HL-60 (cell line): ENCODE measurements at regions not wholly inside any gene's neighbourhood (a gene's known extent, or its start where the extent isn't known, plus 50 kb on each side); places are given as distances from the start of the nearest gene placed in this dataset.

ENCODE experiments used
- DNase-seq, 2 experiments: peaks; one replicate each; pipeline ENCODE4 v3.0.0-alpha.2; 2010 to 2020; ENCODE audit warnings: low read depth in 1 of 2, low spot score in 1 of 2
- H3K27ac ChIP-seq: fragments of 250-450 bp; sonication (Bioruptor Pico); replicated peaks from 2 replicates; pipeline ENCODE4 v1.5.1; 2020; ENCODE audit warnings: mild to moderate bottlenecking, moderate library complexity
- H3K27me3 ChIP-seq: fragments of 250-450 bp; sonication (Bioruptor Pico); 2 replicates; pipeline ENCODE4 v1.5.1; 2021; ENCODE audit warnings: mild to moderate bottlenecking, moderate library complexity; ENCODE audit not compliant: insufficient read depth, poor library complexity, severe bottlenecking
- H3K4me3 ChIP-seq: replicated peaks from 2 replicates; pipeline ENCODE4 v1.5.1; 2011; ENCODE audit warnings: mild to moderate bottlenecking, control low read depth, low read length; ENCODE audit not compliant: insufficient read depth
- GABPA ChIP-seq: IDR thresholded peaks from 2 replicates; pipeline ENCODE4 v1.6.1; 2012; ENCODE audit warnings: low read depth
- POLR2AphosphoS5 ChIP-seq: IDR thresholded peaks from 2 replicates; pipeline ENCODE4 v1.6.1; 2012; ENCODE audit warnings: low read depth
- SPI1 ChIP-seq: IDR thresholded peaks from 2 replicates; pipeline ENCODE4 v1.6.1; 2012; ENCODE audit warnings: low read depth, mild to moderate bottlenecking, borderline replicate concordance
- TF ChIP-seq, protein P1 (sequence below): IDR thresholded peaks from one replicate; pipeline ENCODE4 v1.5.1; 2011; ENCODE audit warnings: low read length, control low read depth, inconsistent platforms; ENCODE audit not compliant: insufficient read depth
- TF ChIP-seq, protein P2 (sequence below): IDR thresholded peaks from 2 replicates; pipeline ENCODE4 v1.6.1; 2012; ENCODE audit warnings: low read depth; ENCODE audit not compliant: insufficient replicate concordance

DNA sequence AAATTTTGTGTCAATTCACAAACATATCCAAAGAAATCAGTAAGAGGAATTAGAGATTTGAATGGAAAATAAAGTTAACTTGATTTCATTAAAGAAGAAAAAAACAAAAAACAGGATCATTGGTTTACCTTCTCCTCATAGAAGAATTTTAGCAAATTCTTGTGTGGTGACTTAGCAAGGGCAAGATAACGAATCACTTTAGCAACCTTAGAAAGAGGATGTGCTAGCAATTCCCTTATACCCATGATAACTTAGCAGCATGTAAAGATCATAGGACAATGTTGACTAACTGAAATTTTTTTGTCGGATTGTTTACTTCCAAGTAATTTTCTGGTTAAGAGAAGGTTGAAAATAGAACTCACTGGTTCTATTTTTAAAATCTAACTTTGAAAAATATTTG lies 609.3 kb downstream of the GBE1 start:
- H3K27me3 ChIP-seq = no peaks in the 10 kb centered on the region
- H3K27ac ChIP-seq = no peak overlapping the region
- TF ChIP-seq, protein P1, sequence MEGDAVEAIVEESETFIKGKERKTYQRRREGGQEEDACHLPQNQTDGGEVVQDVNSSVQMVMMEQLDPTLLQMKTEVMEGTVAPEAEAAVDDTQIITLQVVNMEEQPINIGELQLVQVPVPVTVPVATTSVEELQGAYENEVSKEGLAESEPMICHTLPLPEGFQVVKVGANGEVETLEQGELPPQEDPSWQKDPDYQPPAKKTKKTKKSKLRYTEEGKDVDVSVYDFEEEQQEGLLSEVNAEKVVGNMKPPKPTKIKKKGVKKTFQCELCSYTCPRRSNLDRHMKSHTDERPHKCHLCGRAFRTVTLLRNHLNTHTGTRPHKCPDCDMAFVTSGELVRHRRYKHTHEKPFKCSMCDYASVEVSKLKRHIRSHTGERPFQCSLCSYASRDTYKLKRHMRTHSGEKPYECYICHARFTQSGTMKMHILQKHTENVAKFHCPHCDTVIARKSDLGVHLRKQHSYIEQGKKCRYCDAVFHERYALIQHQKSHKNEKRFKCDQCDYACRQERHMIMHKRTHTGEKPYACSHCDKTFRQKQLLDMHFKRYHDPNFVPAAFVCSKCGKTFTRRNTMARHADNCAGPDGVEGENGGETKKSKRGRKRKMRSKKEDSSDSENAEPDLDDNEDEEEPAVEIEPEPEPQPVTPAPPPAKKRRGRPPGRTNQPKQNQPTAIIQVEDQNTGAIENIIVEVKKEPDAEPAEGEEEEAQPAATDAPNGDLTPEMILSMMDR = no peak
- TF ChIP-seq, protein P2, sequence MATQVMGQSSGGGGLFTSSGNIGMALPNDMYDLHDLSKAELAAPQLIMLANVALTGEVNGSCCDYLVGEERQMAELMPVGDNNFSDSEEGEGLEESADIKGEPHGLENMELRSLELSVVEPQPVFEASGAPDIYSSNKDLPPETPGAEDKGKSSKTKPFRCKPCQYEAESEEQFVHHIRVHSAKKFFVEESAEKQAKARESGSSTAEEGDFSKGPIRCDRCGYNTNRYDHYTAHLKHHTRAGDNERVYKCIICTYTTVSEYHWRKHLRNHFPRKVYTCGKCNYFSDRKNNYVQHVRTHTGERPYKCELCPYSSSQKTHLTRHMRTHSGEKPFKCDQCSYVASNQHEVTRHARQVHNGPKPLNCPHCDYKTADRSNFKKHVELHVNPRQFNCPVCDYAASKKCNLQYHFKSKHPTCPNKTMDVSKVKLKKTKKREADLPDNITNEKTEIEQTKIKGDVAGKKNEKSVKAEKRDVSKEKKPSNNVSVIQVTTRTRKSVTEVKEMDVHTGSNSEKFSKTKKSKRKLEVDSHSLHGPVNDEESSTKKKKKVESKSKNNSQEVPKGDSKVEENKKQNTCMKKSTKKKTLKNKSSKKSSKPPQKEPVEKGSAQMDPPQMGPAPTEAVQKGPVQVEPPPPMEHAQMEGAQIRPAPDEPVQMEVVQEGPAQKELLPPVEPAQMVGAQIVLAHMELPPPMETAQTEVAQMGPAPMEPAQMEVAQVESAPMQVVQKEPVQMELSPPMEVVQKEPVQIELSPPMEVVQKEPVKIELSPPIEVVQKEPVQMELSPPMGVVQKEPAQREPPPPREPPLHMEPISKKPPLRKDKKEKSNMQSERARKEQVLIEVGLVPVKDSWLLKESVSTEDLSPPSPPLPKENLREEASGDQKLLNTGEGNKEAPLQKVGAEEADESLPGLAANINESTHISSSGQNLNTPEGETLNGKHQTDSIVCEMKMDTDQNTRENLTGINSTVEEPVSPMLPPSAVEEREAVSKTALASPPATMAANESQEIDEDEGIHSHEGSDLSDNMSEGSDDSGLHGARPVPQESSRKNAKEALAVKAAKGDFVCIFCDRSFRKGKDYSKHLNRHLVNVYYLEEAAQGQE = no peak
- no peak for TF ChIP-seq POLR2AphosphoS5
- no peak for TF ChIP-seq GABPA
- TF ChIP-seq SPI1 = no peak
- H3K4me3 ChIP-seq = no peak overlapping the region
- DNase-seq = no peak

DNA sequence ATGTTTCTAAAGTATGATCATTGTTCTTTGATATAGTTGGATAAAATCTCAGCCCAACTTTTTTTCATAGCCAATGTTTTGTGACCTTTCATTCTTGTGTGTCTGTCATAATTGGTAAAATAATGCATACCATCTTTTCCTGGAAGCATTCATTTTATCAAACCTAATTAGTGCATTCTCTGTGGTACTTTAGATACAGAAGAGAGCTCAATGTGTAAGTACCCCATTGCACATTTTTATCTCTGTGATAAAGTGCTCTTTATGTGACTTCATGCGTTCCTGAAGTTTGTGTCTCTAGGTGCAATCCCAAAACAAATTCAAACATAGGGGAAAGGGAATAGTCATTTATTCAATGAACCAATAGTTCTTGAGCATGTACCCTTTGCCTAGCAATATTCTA lies 628.5 kb downstream of the GBE1 start:
- DNase-seq = no peak
- Histone ChIP-seq H3K27me3 (no peaks in the 10 kb centered on the region), H3K4me3 (no peak overlapping the region), H3K27ac (no peak overlapping the region)
- TF ChIP-seq SPI1 (no peak), GABPA (no peak), POLR2AphosphoS5 (no peak)
- TF ChIP-seq, protein P1 = no peak
- TF ChIP-seq, protein P2 = no peak

DNA sequence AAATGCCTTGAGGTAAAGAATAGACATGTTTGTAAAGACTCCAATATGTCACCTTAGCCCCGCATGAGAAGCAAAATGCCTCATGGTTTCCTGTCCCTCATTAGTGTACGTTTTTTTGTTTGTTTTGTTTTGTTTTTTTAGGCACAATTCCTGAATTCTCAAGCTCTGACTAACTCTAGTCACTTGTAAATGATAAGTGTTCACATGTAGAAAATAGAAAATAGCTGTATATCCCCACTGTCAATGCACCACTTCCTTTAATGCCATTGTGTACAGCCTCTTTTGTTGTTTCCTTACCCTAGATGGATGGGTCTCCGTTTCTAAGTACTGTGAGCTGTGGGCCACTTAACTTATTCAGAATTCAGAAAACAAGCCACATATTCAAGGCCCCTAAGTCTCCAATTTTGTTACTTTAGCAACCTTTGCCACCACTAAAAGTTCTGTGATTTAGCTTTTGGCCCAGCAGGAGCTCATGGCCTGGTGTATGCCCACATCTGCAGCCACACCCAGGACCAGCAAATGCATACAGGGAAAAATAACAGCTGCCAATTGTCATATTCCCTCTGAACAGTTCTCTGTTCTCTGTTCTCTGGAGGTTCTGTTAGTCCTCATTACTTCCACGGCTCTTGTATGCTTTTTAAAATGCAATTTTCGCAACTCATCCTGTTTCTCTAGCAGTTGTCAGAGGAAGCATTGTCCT lies 655.5 kb downstream of the GBE1 start:
- no peak overlapping the region for H3K4me3 ChIP-seq
- no peak for DNase-seq
- H3K27ac ChIP-seq = no peak overlapping the region
- no peak for TF ChIP-seq POLR2AphosphoS5
- H3K27me3 ChIP-seq = no peaks in the 10 kb centered on the region

DNA sequence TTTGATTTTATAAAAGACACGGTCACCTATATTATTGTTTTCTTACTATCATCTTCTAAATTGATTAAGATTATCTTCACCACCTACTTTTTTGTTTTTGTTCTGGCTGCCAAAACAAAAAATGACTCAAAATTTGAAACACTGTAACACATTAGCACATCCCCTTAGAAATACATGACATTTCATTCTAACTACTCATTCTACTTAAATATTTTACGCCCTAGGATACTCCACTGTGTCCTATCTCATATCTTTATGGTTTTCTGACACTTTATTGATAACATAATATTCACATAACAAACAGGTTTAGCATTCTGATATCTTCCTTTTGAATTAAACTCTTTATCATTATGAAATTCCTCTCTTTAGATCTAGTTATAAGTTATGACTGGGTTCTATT lies 656.2 kb downstream of the GBE1 start:
- TF ChIP-seq, protein P1 = no peak
- TF ChIP-seq POLR2AphosphoS5 = no peak
- no peak for TF ChIP-seq GABPA
- TF ChIP-seq, protein P2 = no peak
- TF ChIP-seq SPI1 = no peak
- no peak overlapping the region for H3K27ac ChIP-seq
- no peak overlapping the region for H3K4me3 ChIP-seq
- no peak for DNase-seq
- H3K27me3 ChIP-seq = no peaks in the 10 kb centered on the region
